ENCODE measurements at regions not wholly inside any gene's neighbourhood (a gene's known extent, or its start where the extent isn't known, plus 50 kb on each side); places are given as distances from the start of the nearest gene placed in this dataset.
"Not testable (repeated sequence)": the region's sequence is repeated elsewhere in the genome, so short reads cannot be mapped to it uniquely, and the experiment has no call there.

DNA sequence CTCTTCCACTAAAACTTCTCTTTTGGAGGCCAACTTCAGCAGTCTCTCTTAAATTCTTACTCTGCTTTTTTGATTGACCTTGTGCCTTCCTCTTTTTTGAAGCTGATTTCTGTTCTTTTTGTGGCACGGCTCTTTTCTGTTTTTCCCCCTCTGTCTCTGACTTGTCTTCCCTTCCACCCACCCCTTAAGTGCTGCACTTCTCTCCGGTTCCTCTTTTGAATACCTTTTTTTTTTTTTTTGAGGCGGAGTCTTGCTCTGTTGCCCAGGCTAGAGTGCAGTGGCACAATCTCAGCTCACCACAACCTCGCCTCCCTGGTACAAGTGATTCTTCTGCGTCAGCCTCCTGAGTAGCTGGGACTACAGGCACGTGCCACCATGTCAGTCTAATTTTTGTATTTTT lies 211.9 kb downstream of the BLID start:
- Histone ChIP-seq H3K9ac (ENCODE audit: low read depth in 2 of 2, low read length in 2 of 2) (no peak overlapping the region), H3K9me3 (no peaks in the 10 kb centered on the region), H3K36me3 (no peaks in the 10 kb centered on the region), H3K27ac (no peak overlapping the region), H3K27me3 (no peaks in the 10 kb centered on the region), H3K4me1 (no peaks in the 10 kb centered on the region), H3K4me3 (no peak overlapping the region)
- TF ChIP-seq, protein P1, sequence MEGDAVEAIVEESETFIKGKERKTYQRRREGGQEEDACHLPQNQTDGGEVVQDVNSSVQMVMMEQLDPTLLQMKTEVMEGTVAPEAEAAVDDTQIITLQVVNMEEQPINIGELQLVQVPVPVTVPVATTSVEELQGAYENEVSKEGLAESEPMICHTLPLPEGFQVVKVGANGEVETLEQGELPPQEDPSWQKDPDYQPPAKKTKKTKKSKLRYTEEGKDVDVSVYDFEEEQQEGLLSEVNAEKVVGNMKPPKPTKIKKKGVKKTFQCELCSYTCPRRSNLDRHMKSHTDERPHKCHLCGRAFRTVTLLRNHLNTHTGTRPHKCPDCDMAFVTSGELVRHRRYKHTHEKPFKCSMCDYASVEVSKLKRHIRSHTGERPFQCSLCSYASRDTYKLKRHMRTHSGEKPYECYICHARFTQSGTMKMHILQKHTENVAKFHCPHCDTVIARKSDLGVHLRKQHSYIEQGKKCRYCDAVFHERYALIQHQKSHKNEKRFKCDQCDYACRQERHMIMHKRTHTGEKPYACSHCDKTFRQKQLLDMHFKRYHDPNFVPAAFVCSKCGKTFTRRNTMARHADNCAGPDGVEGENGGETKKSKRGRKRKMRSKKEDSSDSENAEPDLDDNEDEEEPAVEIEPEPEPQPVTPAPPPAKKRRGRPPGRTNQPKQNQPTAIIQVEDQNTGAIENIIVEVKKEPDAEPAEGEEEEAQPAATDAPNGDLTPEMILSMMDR (IDR thresholded peaks at IDR 0.05): no peak
- intact Hi-C loops (cut with DNase I): no loop called here
- DNase-seq: no peak

DNA sequence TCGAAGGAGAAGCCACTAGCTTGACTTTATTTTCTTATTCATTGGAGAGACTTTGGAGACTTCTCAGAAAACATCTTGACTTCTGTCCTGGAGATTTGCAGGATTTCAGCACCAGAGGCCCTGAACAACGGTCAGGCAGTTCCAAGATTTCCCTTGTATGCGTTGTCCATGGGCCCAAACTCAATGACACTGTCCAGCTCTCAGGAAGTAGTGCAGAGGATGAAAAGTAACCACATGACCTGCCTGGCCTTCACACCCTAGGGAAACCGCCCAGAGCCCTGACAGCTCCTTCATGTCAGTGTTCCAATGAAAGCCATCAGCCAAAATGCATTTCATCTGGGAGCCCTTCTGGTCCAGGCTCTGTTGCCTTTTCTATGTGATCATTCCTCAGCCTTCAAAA lies 214.1 kb downstream of the BLID start:
- TF ChIP-seq, protein P1 (IDR thresholded peaks at IDR 0.05): no peak
- no peak overlapping the region for H3K27ac ChIP-seq
- intact Hi-C loops (cut with DNase I): no loop called here
- no peaks in the 10 kb centered on the region for H3K36me3 ChIP-seq
- no peaks in the 10 kb centered on the region for H3K27me3 ChIP-seq
- H3K4me1 ChIP-seq: no peaks in the 10 kb centered on the region
- DNase-seq: no peak
- H3K4me3 ChIP-seq: no peak overlapping the region
- H3K9me3 ChIP-seq: no peaks in the 10 kb centered on the region
- H3K9ac ChIP-seq (ENCODE audit: low read depth in 2 of 2, low read length in 2 of 2): no peak overlapping the region

DNA sequence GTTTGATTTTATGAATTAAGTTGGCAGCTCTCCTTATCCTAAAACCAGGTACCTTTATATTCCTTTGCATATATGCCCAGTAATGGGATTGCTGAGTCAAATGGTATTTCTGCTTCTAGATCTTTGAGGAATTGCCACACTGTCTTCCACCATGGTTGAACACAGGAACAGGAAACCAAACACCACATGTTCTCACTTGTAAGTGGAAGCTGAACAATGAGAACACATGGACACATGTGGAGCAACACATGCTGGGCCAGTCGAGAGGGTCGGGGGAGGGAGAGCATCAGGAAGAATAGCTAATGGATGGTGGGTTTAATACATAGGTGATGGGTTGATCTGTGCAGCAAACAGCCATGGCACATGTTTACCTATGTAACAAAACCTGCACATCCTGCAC lies 214.6 kb downstream of the BLID start:
- H3K4me3 ChIP-seq; H3K36me3 ChIP-seq; H3K4me1 ChIP-seq; H3K27ac ChIP-seq; H3K27me3 ChIP-seq; H3K9me3 ChIP-seq; DNase-seq; H3K9ac ChIP-seq (ENCODE audit: low read depth in 2 of 2, low read length in 2 of 2); intact Hi-C loops (cut with DNase I): not testable (repeated sequence)

DNA sequence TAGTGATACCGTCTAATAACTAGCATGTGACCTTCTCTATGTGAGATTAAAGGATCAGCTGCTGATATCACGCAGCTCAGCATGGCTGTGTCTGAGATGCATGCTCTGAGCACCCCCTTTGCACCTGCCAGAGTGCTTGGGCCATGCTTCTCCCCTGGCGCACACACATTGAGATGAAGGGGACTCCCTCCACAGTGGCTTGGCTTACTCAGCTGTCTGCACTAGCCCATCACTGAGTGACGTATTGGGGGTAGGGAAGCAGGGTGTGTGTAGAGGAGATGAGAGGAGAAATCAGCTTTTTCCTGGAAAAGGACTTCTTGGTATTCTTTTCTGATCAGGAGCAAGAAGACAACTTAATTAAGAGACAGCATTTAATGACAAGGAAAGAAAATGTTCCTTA lies 216.5 kb downstream of the BLID start:
- DNase-seq: no peak
- Histone ChIP-seq H3K4me1 (no peaks in the 10 kb centered on the region), H3K27me3 (no peaks in the 10 kb centered on the region), H3K9ac (ENCODE audit: low read depth in 2 of 2, low read length in 2 of 2) (no peak overlapping the region), H3K27ac (no peak overlapping the region), H3K9me3 (no peaks in the 10 kb centered on the region), H3K36me3 (no peaks in the 10 kb centered on the region), H3K4me3 (no peak overlapping the region)
- TF ChIP-seq, protein P1 (IDR thresholded peaks at IDR 0.05): no peak
- intact Hi-C loops (cut with DNase I): no loop called here

DNA sequence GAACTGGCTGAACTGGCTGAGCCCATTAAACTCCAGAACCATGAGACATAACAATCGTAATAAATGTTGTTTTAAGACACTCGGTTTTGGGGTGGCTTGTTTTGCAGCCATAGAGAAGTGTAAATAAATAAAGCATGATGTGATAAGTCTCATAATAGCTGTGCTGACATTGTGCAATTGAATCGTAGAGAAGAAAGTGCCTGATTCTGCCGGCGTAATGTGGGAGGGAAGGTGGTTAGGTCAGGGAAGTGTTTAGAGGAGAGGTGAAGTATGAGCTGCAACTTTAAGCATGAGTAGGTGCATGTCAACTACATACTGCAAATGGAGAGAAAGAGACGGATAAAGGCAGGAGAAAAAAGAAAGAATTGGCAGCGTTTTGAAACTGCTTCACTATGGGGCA lies 217.1 kb downstream of the BLID start:
- Histone ChIP-seq H3K27me3 (no peaks in the 10 kb centered on the region), H3K27ac (no peak overlapping the region), H3K36me3 (no peaks in the 10 kb centered on the region), H3K9ac (ENCODE audit: low read depth in 2 of 2, low read length in 2 of 2) (no peak overlapping the region), H3K9me3 (no peaks in the 10 kb centered on the region), H3K4me1 (no peaks in the 10 kb centered on the region), H3K4me3 (no peak overlapping the region)
- DNase-seq: no peak
- intact Hi-C loops (cut with DNase I): no loop called here
- TF ChIP-seq, protein P1 (IDR thresholded peaks at IDR 0.05): no peak

DNA sequence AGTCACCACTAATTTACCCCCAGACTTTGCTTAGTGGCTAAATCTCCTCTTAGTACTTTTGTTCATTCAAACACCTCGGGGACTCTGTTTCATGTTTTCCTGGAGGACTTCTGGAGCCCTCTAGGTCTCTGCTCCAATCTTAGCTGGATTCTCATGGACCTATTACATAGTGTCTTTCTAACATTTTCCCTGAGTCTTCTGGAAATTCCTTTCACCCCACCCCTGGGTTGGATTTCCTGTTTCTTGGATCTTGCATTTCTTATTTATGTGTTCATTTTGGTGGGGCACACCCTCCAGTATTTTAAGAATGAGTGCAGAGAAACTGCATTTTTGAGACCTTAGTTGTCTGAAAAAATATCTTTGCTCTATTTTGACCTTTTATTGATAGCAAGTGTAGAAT lies 220.1 kb downstream of the BLID start:
- Histone ChIP-seq H3K9ac (ENCODE audit: low read depth in 2 of 2, low read length in 2 of 2) (no peak overlapping the region), H3K36me3 (no peaks in the 10 kb centered on the region), H3K9me3 (no peaks in the 10 kb centered on the region), H3K27me3 (no peaks in the 10 kb centered on the region), H3K4me3 (no peak overlapping the region), H3K4me1 (no peaks in the 10 kb centered on the region), H3K27ac (no peak overlapping the region)
- intact Hi-C loops (cut with DNase I): no loop called here
- TF ChIP-seq, protein P1 (IDR thresholded peaks at IDR 0.05): no peak
- no peak for DNase-seq

Measured in colonic mucosa (tissue), 4 donors.